HCT116 (cell line): ENCODE measurements at regions not wholly inside any gene's neighbourhood (a gene's known extent, or its start where the extent isn't known, plus 50 kb on each side); places are given as distances from the start of the nearest gene placed in this dataset.

Experiments used
- ATAC-seq: fragments of 200-7000 bp; cut with Tn5 transposase; 2 replicates; pipeline ENCODE4 v1.9.1; 2020; ENCODE audit warnings: mild to moderate bottlenecking, moderate library complexity
- BruUV-seq: library from RNA; stranded (reverse); fragments of 400-500 nt; replicated peaks from 2 replicates; lab custom pipeline; 2021; lab: Mats Ljungman, UMichigan
- CTCF ChIA-PET: fragments of 300-600 bp; sonication (Branson Sonifier 250); formaldehyde crosslinking; loops from one replicate; lab custom pipeline; 2021; ENCODE audit warnings: antibody characterized with exemption; lab: Charles Lee
- POLR2A ChIA-PET: fragments of 300-600, 350-600 bp; sonication (Branson Sonifier 250); formaldehyde crosslinking; loops from one replicate; lab custom pipeline; 2021; ENCODE audit warnings: antibody characterized with exemption; lab: Charles Lee
- RAD21 ChIA-PET, 2 experiments: fragments of 300-600 bp; sonication (Branson Sonifier 250); formaldehyde crosslinking; loops; one replicate each; lab custom pipeline; 2023; ENCODE audit warnings: low total read pairs in 2 of 2; ENCODE audit not compliant: uncharacterized antibody in 2 of 2, unreplicated experiment in 2 of 2, low non-redundant PET in 1 of 2; lab: Charles Lee
- DNase-seq: peaks from one replicate; pipeline ENCODE4 v3.0.0-alpha.2; 2010; ENCODE audit warnings: low read depth, low spot score
- H2AFZ ChIP-seq: fragments of 200-600 bp; shearing (Covaris generic), sonication (generic); 2 replicates; pipeline ENCODE4 v1.6.1; 2017; ENCODE audit warnings: low read depth, mixed run types, mixed read lengths, antibody characterized with exemption, low read length; ENCODE audit not compliant: poor library complexity, severe bottlenecking
- H3K27ac ChIP-seq: 2 replicates; pipeline ENCODE4 v1.5.1; 2012; ENCODE audit warnings: low read depth, low read length
- H3K27me3 ChIP-seq: fragments of 200-600 bp; sonication (generic); 2 replicates; pipeline ENCODE4 v1.6.1; 2016; ENCODE audit warnings: mixed run types, low read length, mixed read lengths; ENCODE audit not compliant: insufficient read depth
- H3K36me3 ChIP-seq, 2 experiments: fragments of 200-500 bp in 1 of 2; fragments of 200-600 bp in 1 of 2; sonication (Bioruptor generic) in 1 of 2; sonication (generic) in 1 of 2; 2 replicates each; pipeline versions ENCODE4 v1.5.1 to v1.6.1; 2014 to 2016; ENCODE audit warnings: low read length in 2 of 2, inconsistent platforms in 1 of 2, mixed read lengths in 1 of 2, mixed run types in 1 of 2; ENCODE audit not compliant: insufficient read depth in 2 of 2, control insufficient read depth in 1 of 2
- H3K4me1 ChIP-seq, 2 experiments: fragments of 200-600 bp in 1 of 2; sonication (generic) in 1 of 2; 2 replicates each; pipeline versions ENCODE4 v1.5.1 to v1.6.1; 2012 to 2017; ENCODE audit warnings: low read length in 2 of 2, inconsistent platforms in 1 of 2, mild to moderate bottlenecking in 1 of 2, mixed read lengths in 1 of 2, mixed run types in 1 of 2, moderate library complexity in 1 of 2; ENCODE audit not compliant: insufficient read depth in 2 of 2, control insufficient read depth in 1 of 2
- H3K4me2 ChIP-seq: fragments of 200-600 bp; sonication (generic); 2 replicates; pipeline ENCODE4 v1.6.1; 2017; ENCODE audit warnings: mixed run types, low read length, mixed read lengths
- H3K4me3 ChIP-seq, 2 experiments: fragments of 200-600 bp in 1 of 2; sonication (generic) in 1 of 2; replicated peaks in 1 of 2; 2 replicates each; pipeline ENCODE4 v1.5.1; 2011 to 2016; ENCODE audit warnings: low read length in 2 of 2, control low read depth in 1 of 2, low read depth in 1 of 2, mild to moderate bottlenecking in 1 of 2, mixed read lengths in 1 of 2, mixed run types in 1 of 2
- H3K79me2 ChIP-seq: fragments of 200-600 bp; sonication (generic); 2 replicates; pipeline ENCODE4 v1.6.1; 2017; ENCODE audit warnings: mild to moderate bottlenecking, mixed run types, low read length, moderate library complexity, mixed read lengths; ENCODE audit not compliant: insufficient read depth
- H3K9ac ChIP-seq: fragments of 200-600 bp; sonication (generic); 2 replicates; pipeline ENCODE4 v1.6.1; 2016; ENCODE audit warnings: low read length, mixed read lengths
- H3K9me2 ChIP-seq: fragments of 200-600 bp; sonication (generic), shearing (Covaris generic); 2 replicates; pipeline ENCODE4 v1.6.1; 2017; ENCODE audit warnings: mixed run types, mild to moderate bottlenecking, moderate library complexity; ENCODE audit not compliant: insufficient read depth
- H3K9me3 ChIP-seq, 2 experiments: fragments of 200-500 bp in 1 of 2; fragments of 200-600 bp in 1 of 2; sonication (Bioruptor generic) in 1 of 2; sonication (generic) in 1 of 2; 2 replicates each; pipeline ENCODE4 v1.6.1; 2014 to 2017; ENCODE audit warnings: low read length in 2 of 2, mixed read lengths in 2 of 2, inconsistent platforms in 1 of 2, low read depth in 1 of 2, mild to moderate bottlenecking in 1 of 2, mixed run types in 1 of 2, moderate library complexity in 1 of 2; ENCODE audit not compliant: control insufficient read depth in 1 of 2, insufficient read depth in 1 of 2
- H4K20me1 ChIP-seq: fragments of 200-600 bp; sonication (generic), shearing (Covaris generic); 2 replicates; pipeline ENCODE4 v1.6.1; 2017; ENCODE audit warnings: mixed run types, mild to moderate bottlenecking, moderate library complexity; ENCODE audit not compliant: insufficient read depth
- ATF3 ChIP-seq: IDR thresholded peaks from 2 replicates; pipeline ENCODE4 v1.6.1; 2012
- CBX3 ChIP-seq: IDR thresholded peaks from 2 replicates; pipeline ENCODE4 v1.6.1; 2012; ENCODE audit warnings: low read depth
- CEBPB ChIP-seq: IDR thresholded peaks from 2 replicates; pipeline ENCODE4 v1.6.1; 2012; ENCODE audit warnings: low read depth
- EGR1 ChIP-seq: IDR thresholded peaks from 2 replicates; pipeline ENCODE4 v1.6.1; 2012; ENCODE audit warnings: low read depth
- ELF1 ChIP-seq: IDR thresholded peaks from 2 replicates; pipeline ENCODE4 v1.6.1; 2012; ENCODE audit warnings: low read depth, borderline replicate concordance
- EZH2 ChIP-seq: fragments of 200-600 bp; sonication (generic); IDR thresholded peaks from 2 replicates; pipeline ENCODE4 v1.6.1; 2017; ENCODE audit warnings: antibody characterized with exemption, mixed run types
- EZH2phosphoT487 ChIP-seq: fragments of 200-600 bp; IDR thresholded peaks from 2 replicates; pipeline ENCODE4 v1.6.1; 2018; ENCODE audit warnings: antibody characterized with exemption, borderline replicate concordance
- FOSL1 ChIP-seq: IDR thresholded peaks from 2 replicates; pipeline ENCODE4 v1.6.1; 2012; ENCODE audit warnings: low read depth
- JUND ChIP-seq: IDR thresholded peaks from 2 replicates; pipeline ENCODE4 v1.6.1; 2012
- POLR2A ChIP-seq: IDR thresholded peaks from 2 replicates; pipeline ENCODE4 v1.7.0; 2011; ENCODE audit warnings: borderline replicate concordance; ENCODE audit not compliant: insufficient read depth, insufficient read length; ENCODE audit errors: extremely low read depth
- POLR2AphosphoS5 ChIP-seq: IDR thresholded peaks from 2 replicates; pipeline ENCODE4 v1.6.1; 2011; ENCODE audit warnings: mild to moderate bottlenecking, low read depth, low read length, moderate library complexity
- REST ChIP-seq: IDR thresholded peaks from 2 replicates; pipeline ENCODE4 v1.6.1; 2012; ENCODE audit warnings: low read depth
- SIN3A ChIP-seq: IDR thresholded peaks from 2 replicates; pipeline ENCODE4 v1.6.1; 2012; ENCODE audit warnings: low read depth
- SP1 ChIP-seq: IDR thresholded peaks from 2 replicates; pipeline ENCODE4 v1.6.1; 2012; ENCODE audit warnings: low read depth
- SRF ChIP-seq: IDR thresholded peaks from 2 replicates; pipeline ENCODE4 v1.6.1; 2012; ENCODE audit warnings: low read depth
- TCF7L2 ChIP-seq: IDR thresholded peaks from 2 replicates; pipeline ENCODE4 v1.7.0; 2011; ENCODE audit warnings: borderline replicate concordance, inconsistent platforms; ENCODE audit not compliant: insufficient read depth, insufficient read length; ENCODE audit errors: extremely low read depth
- YY1 ChIP-seq: IDR thresholded peaks from 2 replicates; pipeline ENCODE4 v1.6.1; 2011; ENCODE audit warnings: low read length, low read depth, moderate library complexity, mild to moderate bottlenecking; ENCODE audit not compliant: insufficient replicate concordance; ENCODE audit errors: extremely low read depth
- ZBTB33 ChIP-seq: IDR thresholded peaks from 2 replicates; pipeline ENCODE4 v1.6.1; 2011; ENCODE audit warnings: mild to moderate bottlenecking, low read length, moderate library complexity; ENCODE audit not compliant: insufficient replicate concordance; ENCODE audit errors: extremely low read depth
- ZNF274 ChIP-seq: fragments of 200-500 bp; sonication (Bioruptor generic); IDR thresholded peaks from 2 replicates; pipeline ENCODE4 v1.6.1; 2014; ENCODE audit warnings: mild to moderate bottlenecking, low read depth, low read length, inconsistent platforms
- intact Hi-C: fragments of 100-400 bp; cut with micrococcal nuclease; formaldehyde crosslinking; loops from 2 replicates; pipeline ENCODE4 v1.10.0; 2022
- TF ChIP-seq, protein P1 (sequence below): IDR thresholded peaks from 2 replicates; pipeline ENCODE4 v1.6.1; 2012

- no peaks in the 10 kb centered on the region for H3K27me3 ChIP-seq
- no peaks in the 10 kb centered on the region for H3K4me1 ChIP-seq
- no peaks in the 10 kb centered on the region for H4K20me1 ChIP-seq
- no peak overlapping the region for H3K4me2 ChIP-seq
- H3K36me3 ChIP-seq = no peaks in the 10 kb centered on the region
- no peak overlapping the region for H3K4me3 ChIP-seq
- CTCF ChIA-PET = no interaction called here
- ATAC-seq (no peak), DNase-seq (no peak)
- H3K9ac ChIP-seq = no peak overlapping the region
- no peak overlapping the region for H2AFZ ChIP-seq
- H3K9me3 ChIP-seq = peaks cover 10 to 25% of the 10 kb centered on the region in 2 experiments; a peak in 2 of 4 replicates
- intact Hi-C loops = no loop called here
- no peak for TF ChIP-seq EGR1
- no peak for TF ChIP-seq POLR2A
- TF ChIP-seq JUND = no peak
- no peak for TF ChIP-seq EZH2phosphoT487
- no peak for TF ChIP-seq ATF3
- TF ChIP-seq SRF = no peak
- TF ChIP-seq CEBPB = no peak
- TF ChIP-seq ZNF274 = no peak
- TF ChIP-seq ELF1 = no peak
- TF ChIP-seq SP1 = no peak
- no peak for TF ChIP-seq CBX3
- no peak for TF ChIP-seq YY1
- TF ChIP-seq REST = no peak
- TF ChIP-seq, protein P1, sequence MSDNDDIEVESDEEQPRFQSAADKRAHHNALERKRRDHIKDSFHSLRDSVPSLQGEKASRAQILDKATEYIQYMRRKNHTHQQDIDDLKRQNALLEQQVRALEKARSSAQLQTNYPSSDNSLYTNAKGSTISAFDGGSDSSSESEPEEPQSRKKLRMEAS = no peak
- TF ChIP-seq EZH2 = no peak
- no peak for TF ChIP-seq POLR2AphosphoS5
- TF ChIP-seq TCF7L2 = no peak
- TF ChIP-seq SIN3A = no peak
- TF ChIP-seq FOSL1 = no peak
- TF ChIP-seq ZBTB33 = no peak
- no peaks in the 10 kb centered on the region for H3K79me2 ChIP-seq
- no peaks in the 10 kb centered on the region for H3K9me2 ChIP-seq
- no peak overlapping the region for H3K27ac ChIP-seq
- RAD21 ChIA-PET = no interaction called here
- POLR2A ChIA-PET = no interaction called here
- no TSS peak for BruUV-seq
Observed at GRCh38 chr3:76873532-76874242, 166.2 kb upstream of the ROBO2 start.
